OCI-LY7 (cell line): ENCODE measurements at regions not wholly inside any gene's neighbourhood (a gene's known extent, or its start where the extent isn't known, plus 50 kb on each side); places are given as distances from the start of the nearest gene placed in this dataset.

Experiments used
- CTCF ChIP-seq: fragments of 200-600 bp; sonication (generic); conservative IDR thresholded peaks from 2 replicates; pipeline ENCODE4 v1.5.1; 2014; ENCODE audit warnings: mild to moderate bottlenecking, antibody characterized with exemption, low read length, moderate library complexity, mixed read lengths
- EZH2phosphoT487 ChIP-seq: fragments of 200-600 bp; sonication (generic); IDR thresholded peaks from 2 replicates; pipeline ENCODE4 v1.6.1; 2018; ENCODE audit warnings: low read depth, borderline replicate concordance, mild to moderate bottlenecking, mixed run types, antibody characterized with exemption, low read length, moderate library complexity, mixed read lengths

- TF ChIP-seq CTCF (no peak), EZH2phosphoT487 (no peak)
These were observed 657.5 kb downstream of the PTPRU start for GRCh38 chr1:29893806-29894205.
